ENCODE measurements at regions not wholly inside any gene's neighbourhood (a gene's known extent, or its start where the extent isn't known, plus 50 kb on each side); places are given as distances from the start of the nearest gene placed in this dataset.

- no peak for TF ChIP-seq CHD7 (IDR thresholded peaks at IDR 0.05; ENCODE audit: insufficient replicate concordance, low read length)
- TF ChIP-seq TEAD4 (IDR thresholded peaks at IDR 0.05; ENCODE audit: low read depth, low read length): no peak
- TF ChIP-seq CEBPB (IDR thresholded peaks at IDR 0.05; ENCODE audit: low read depth, low read length): no peak
- TF ChIP-seq BCL11A (IDR thresholded peaks at IDR 0.05; ENCODE audit: low read depth in 2 of 2, low read length in 2 of 2): no peak
- TF ChIP-seq ASH2L (IDR thresholded peaks at IDR 0.05; ENCODE audit: low read length): no peak
- no peak for TF ChIP-seq NRF1 (IDR thresholded peaks at IDR 0.05; ENCODE audit: low read depth, low read length)
- TF ChIP-seq SIN3A (conservative IDR thresholded peaks at IDR 0.05 in 1 of 2, IDR thresholded peaks at IDR 0.05 in 1 of 2; ENCODE audit: low read depth in 1 of 2, low read length in 2 of 2): no peak
- TF ChIP-seq SP1 (IDR thresholded peaks at IDR 0.05; ENCODE audit: low read depth, low read length): no peak
- TF ChIP-seq CREB1 (IDR thresholded peaks at IDR 0.05): no peak
- no peak for TF ChIP-seq GTF2F1 (IDR thresholded peaks at IDR 0.05; ENCODE audit: borderline replicate concordance, low read depth, low read length)
Measured at GRCh38 chr5:2014058-2014610, 131.4 kb upstream of the IRX4 start (continued).

All from H1 (cell line).